Activated gamma-delta T cell treated with Interleukin-2 at 50 U/mL for 16 hours (primary cell): ENCODE measurements at regions not wholly inside any gene's neighbourhood (a gene's known extent, or its start where the extent isn't known, plus 50 kb on each side); places are given as distances from the start of the nearest gene placed in this dataset.

ENCODE experiments used
- DNase-seq: peaks from one replicate; pipeline ENCODE4 v3.0.0-alpha.2; 2020

- DNase-seq = no peak
Observed at GRCh38 chr5:6806668-6807067, 93.4 kb downstream of the TENT4A start.

GRCh38 chr5:6808462-6808861 lies 95.2 kb downstream of the TENT4A start:
- DNase-seq = no peak

GRCh38 chr5:6810641-6811405 lies 97.6 kb downstream of the TENT4A start:
- DNase-seq = no peak

GRCh38 chr5:6812091-6812490 lies 98.9 kb downstream of the TENT4A start:
- no peak for DNase-seq

GRCh38 chr5:6812800-6813731 lies 99.8 kb downstream of the TENT4A start:
- no peak for DNase-seq

- DNase-seq = no peak
Observed at GRCh38 chr5:6814816-6815215, 101.6 kb downstream of the TENT4A start.

- DNase-seq = no peak
Observed at GRCh38 chr5:6818594-6819511, 105.6 kb downstream of the TENT4A start.

GRCh38 chr5:6819521-6819920 lies 106.3 kb downstream of the TENT4A start:
- DNase-seq = no peak

GRCh38 chr5:6820851-6821479 lies 107.7 kb downstream of the TENT4A start:
- no peak for DNase-seq

GRCh38 chr5:6822068-6822467 lies 108.8 kb downstream of the TENT4A start:
- no peak for DNase-seq

GRCh38 chr5:6822556-6823343 lies 109.5 kb downstream of the TENT4A start:
- DNase-seq = no peak

- DNase-seq = no peak
Observed at GRCh38 chr5:6823996-6824395, 110.8 kb downstream of the TENT4A start.

GRCh38 chr5:6825678-6826244 lies 112.5 kb downstream of the TENT4A start:
- DNase-seq = no peak

GRCh38 chr5:6826756-6827155 lies 113.5 kb downstream of the TENT4A start:
- no peak for DNase-seq

GRCh38 chr5:6827526-6828219 lies 114.4 kb downstream of the TENT4A start:
- DNase-seq = peak; percentile 7

- DNase-seq = no peak
Observed at GRCh38 chr5:6829150-6829784, 116.0 kb downstream of the TENT4A start.

- no peak for DNase-seq
Observed at GRCh38 chr5:6830643-6831239, 117.5 kb downstream of the TENT4A start.

GRCh38 chr5:6831678-6832671 lies 118.7 kb downstream of the TENT4A start:
- no peak for DNase-seq
